Activated T-cell treated with anti-CD3 and anti-CD28 coated beads, Interleukin-2, amount 50 U/mL, for 72 hours (primary cell): ENCODE measurements at regions not wholly inside any gene's neighbourhood (a gene's known extent, or its start where the extent isn't known, plus 50 kb on each side); places are given as distances from the start of the nearest gene placed in this dataset.
"Not testable (repeated sequence)": the region's sequence is repeated elsewhere in the genome, so short reads cannot be mapped to it uniquely, and the experiment has no call there.

ENCODE experiments used
- ATAC-seq, 2 donors: fragments of 150-1000 bp; cut with Tn5 transposase; replicated peaks in 1 of 2; 2 replicates each; pipeline ENCODE4 v1.10.0; 2021; ENCODE audit warnings: moderate library complexity in 2 of 2, mild to moderate bottlenecking in 1 of 2
- DNase-seq, 2 donors: peaks; one replicate each; pipeline ENCODE4 v3.0.0; 2021 to 2022; ENCODE audit warnings: mixed read lengths in 1 of 2
- H3K27ac Mint-ChIP-seq: one replicate; pipeline ENCODE4 v1.8.0; 2022; ENCODE audit warnings: mild to moderate bottlenecking, moderate library complexity, mixed read lengths
- H3K27me3 Mint-ChIP-seq: one replicate; pipeline ENCODE4 v1.8.0; 2022; ENCODE audit warnings: low read depth, mixed read lengths
- H3K36me3 Mint-ChIP-seq, 2 donors: one replicate each; pipeline ENCODE4 v1.8.0; 2022; ENCODE audit warnings: mixed read lengths in 2 of 2, mild to moderate bottlenecking in 1 of 2; ENCODE audit not compliant: insufficient read depth in 2 of 2
- H3K4me1 Mint-ChIP-seq: one replicate; pipeline ENCODE4 v1.8.0; 2022; ENCODE audit warnings: low read depth, mixed read lengths
- H3K4me3 Mint-ChIP-seq, 2 donors: one replicate each; pipeline ENCODE4 v1.8.0; 2022; ENCODE audit warnings: mild to moderate bottlenecking in 2 of 2, mixed read lengths in 2 of 2, moderate library complexity in 2 of 2
- H3K9me3 Mint-ChIP-seq, 2 donors: one replicate each; pipeline ENCODE4 v1.8.0; 2022; ENCODE audit warnings: mixed read lengths in 2 of 2

GRCh38 chr12:16769129-16769528, 163.2 kb upstream of the LMO3 start:
- not testable (repeated sequence) for H3K27me3 Mint-ChIP-seq, H3K4me3 Mint-ChIP-seq
- peaks cover 14 to 28% of the 10 kb centered on the region in 2 donors for H3K9me3 Mint-ChIP-seq

GRCh38 chr12:16766736-16767135, 160.8 kb upstream of the LMO3 start:
- peaks cover 9 to 24% of the 10 kb centered on the region in 2 donors for H3K9me3 Mint-ChIP-seq
- ATAC-seq (no peak), DNase-seq (no peak)
- H3K27me3 Mint-ChIP-seq: no peaks in the 10 kb centered on the region
- peaks cover 0 to 2% of the 10 kb centered on the region in 2 donors for H3K36me3 Mint-ChIP-seq
- no peaks in the 10 kb centered on the region for H3K4me1 Mint-ChIP-seq
- no peak overlapping the region for H3K27ac Mint-ChIP-seq
- H3K4me3 Mint-ChIP-seq: no peak overlapping the region

More at GRCh38 chr12:16769129-16769528, 163.2 kb upstream of the LMO3 start:
- not testable (repeated sequence) for H3K4me1 Mint-ChIP-seq, DNase-seq, ATAC-seq, H3K36me3 Mint-ChIP-seq, H3K27ac Mint-ChIP-seq

- H3K9me3 Mint-ChIP-seq: peaks cover 3 to 16% of the 10 kb centered on the region in 2 donors
- no peak for DNase-seq
- no peaks in the 10 kb centered on the region for H3K4me1 Mint-ChIP-seq
- ATAC-seq: no peak
- H3K27me3 Mint-ChIP-seq: no peaks in the 10 kb centered on the region
- H3K36me3 Mint-ChIP-seq: no peaks in the 10 kb centered on the region
- no peak overlapping the region for H3K4me3 Mint-ChIP-seq
- no peak overlapping the region for H3K27ac Mint-ChIP-seq
Observed at GRCh38 chr12:16763901-16764300, 157.9 kb upstream of the LMO3 start.

- Mint-ChIP-seq H3K36me3 (no peaks in the 10 kb centered on the region), H3K9me3 (peaks cover 0 to 8% of the 10 kb centered on the region in 2 donors), H3K4me1 (no peaks in the 10 kb centered on the region), H3K27ac (no peak overlapping the region), H3K4me3 (no peak overlapping the region), H3K27me3 (no peaks in the 10 kb centered on the region)
- DNase-seq: no peak
- no peak for ATAC-seq
Observed at GRCh38 chr12:16756833-16757555, 151.0 kb upstream of the LMO3 start.

- ATAC-seq (no peak), DNase-seq (no peak)
- Mint-ChIP-seq H3K4me1 (no peaks in the 10 kb centered on the region), H3K36me3 (peaks cover 0 to 1% of the 10 kb centered on the region in 2 donors), H3K4me3 (no peak overlapping the region), H3K27ac (no peak overlapping the region), H3K27me3 (no peaks in the 10 kb centered on the region), H3K9me3 (peaks cover 2% of the 10 kb centered on the region in 2 donors)
Observed at GRCh38 chr12:16730772-16731171, 124.8 kb upstream of the LMO3 start.

- no peaks in the 10 kb centered on the region for H3K4me1 Mint-ChIP-seq
- no peak overlapping the region for H3K27ac Mint-ChIP-seq
- H3K36me3 Mint-ChIP-seq: no peaks in the 10 kb centered on the region
- DNase-seq (no peak), ATAC-seq (no peak)
- H3K4me3 Mint-ChIP-seq: no peak overlapping the region
- H3K9me3 Mint-ChIP-seq: peaks cover 0 to 2% of the 10 kb centered on the region in 2 donors
- no peaks in the 10 kb centered on the region for H3K27me3 Mint-ChIP-seq
Observed at GRCh38 chr12:16726879-16727278, 120.9 kb upstream of the LMO3 start.

GRCh38 chr12:16719713-16720416, 113.9 kb upstream of the LMO3 start:
- no peak overlapping the region for H3K4me3 Mint-ChIP-seq
- peaks cover 0 to 4% of the 10 kb centered on the region in 2 donors for H3K9me3 Mint-ChIP-seq
- no peak overlapping the region for H3K27ac Mint-ChIP-seq
- H3K36me3 Mint-ChIP-seq: no peaks in the 10 kb centered on the region
- DNase-seq (no peak), ATAC-seq (no peak)
- H3K4me1 Mint-ChIP-seq: no peaks in the 10 kb centered on the region
- no peaks in the 10 kb centered on the region for H3K27me3 Mint-ChIP-seq

- peaks cover 0 to 4% of the 10 kb centered on the region in 2 donors for H3K9me3 Mint-ChIP-seq
Observed at GRCh38 chr12:16716928-16717327, 111.0 kb upstream of the LMO3 start.

GRCh38 chr12:16692099-16692498, 86.1 kb upstream of the LMO3 start:
- H3K4me1 Mint-ChIP-seq: no peaks in the 10 kb centered on the region
- no peaks in the 10 kb centered on the region for H3K27me3 Mint-ChIP-seq
- ATAC-seq: no peak
- no peak overlapping the region for H3K27ac Mint-ChIP-seq
- peaks cover 6 to 13% of the 10 kb centered on the region in 2 donors for H3K9me3 Mint-ChIP-seq
- no peak overlapping the region for H3K4me3 Mint-ChIP-seq
- H3K36me3 Mint-ChIP-seq: no peaks in the 10 kb centered on the region
- DNase-seq: no peak

More at GRCh38 chr12:16716928-16717327, 111.0 kb upstream of the LMO3 start:
- no peak overlapping the region for H3K27ac Mint-ChIP-seq
- no peak overlapping the region for H3K4me3 Mint-ChIP-seq
- no peaks in the 10 kb centered on the region for H3K27me3 Mint-ChIP-seq
- no peak for ATAC-seq
- H3K4me1 Mint-ChIP-seq: no peaks in the 10 kb centered on the region
- H3K36me3 Mint-ChIP-seq: peaks cover 0 to 1% of the 10 kb centered on the region in 2 donors
- DNase-seq: no peak

- Mint-ChIP-seq H3K36me3 (no peaks in the 10 kb centered on the region), H3K9me3 (peaks cover 6 to 10% of the 10 kb centered on the region in 2 donors), H3K27ac (no peak overlapping the region), H3K27me3 (no peaks in the 10 kb centered on the region), H3K4me3 (no peak overlapping the region), H3K4me1 (no peaks in the 10 kb centered on the region)
- ATAC-seq (no peak), DNase-seq (no peak)
Observed at GRCh38 chr12:16691624-16692023, 85.7 kb upstream of the LMO3 start.

- DNase-seq (no peak), ATAC-seq (no peak)
- Mint-ChIP-seq H3K9me3 (peaks cover 6 to 8% of the 10 kb centered on the region in 2 donors), H3K27me3 (no peaks in the 10 kb centered on the region), H3K4me1 (no peaks in the 10 kb centered on the region), H3K4me3 (no peak overlapping the region), H3K36me3 (no peaks in the 10 kb centered on the region), H3K27ac (no peak overlapping the region)
Observed at GRCh38 chr12:16688200-16688599, 82.2 kb upstream of the LMO3 start.

- ATAC-seq (no peak), DNase-seq (no peak)
- Mint-ChIP-seq H3K27ac (no peak overlapping the region), H3K27me3 (no peaks in the 10 kb centered on the region), H3K36me3 (no peaks in the 10 kb centered on the region), H3K4me3 (no peak overlapping the region), H3K9me3 (peaks cover 6% of the 10 kb centered on the region in 2 donors), H3K4me1 (no peaks in the 10 kb centered on the region)
Observed at GRCh38 chr12:16685107-16685506, 79.1 kb upstream of the LMO3 start.

- peaks cover 9 to 10% of the 10 kb centered on the region in 2 donors for H3K9me3 Mint-ChIP-seq
- H3K27me3 Mint-ChIP-seq: no peaks in the 10 kb centered on the region
- DNase-seq (no peak), ATAC-seq (no peak)
- H3K27ac Mint-ChIP-seq: no peak overlapping the region
- H3K36me3 Mint-ChIP-seq: no peaks in the 10 kb centered on the region
- no peak overlapping the region for H3K4me3 Mint-ChIP-seq
- no peaks in the 10 kb centered on the region for H3K4me1 Mint-ChIP-seq
Observed at GRCh38 chr12:16681196-16681595, 75.2 kb upstream of the LMO3 start.
